GM12874 (cell line): ENCODE measurements at regions not wholly inside any gene's neighbourhood (a gene's known extent, or its start where the extent isn't known, plus 50 kb on each side); places are given as distances from the start of the nearest gene placed in this dataset.

Experiments used
- TF ChIP-seq, protein P1 (sequence below): IDR thresholded peaks from 2 replicates; pipeline ENCODE4 v1.5.1; 2011; ENCODE audit warnings: low read depth, mild to moderate bottlenecking, control low read depth, low read length, moderate library complexity; ENCODE audit not compliant: insufficient read depth

DNA sequence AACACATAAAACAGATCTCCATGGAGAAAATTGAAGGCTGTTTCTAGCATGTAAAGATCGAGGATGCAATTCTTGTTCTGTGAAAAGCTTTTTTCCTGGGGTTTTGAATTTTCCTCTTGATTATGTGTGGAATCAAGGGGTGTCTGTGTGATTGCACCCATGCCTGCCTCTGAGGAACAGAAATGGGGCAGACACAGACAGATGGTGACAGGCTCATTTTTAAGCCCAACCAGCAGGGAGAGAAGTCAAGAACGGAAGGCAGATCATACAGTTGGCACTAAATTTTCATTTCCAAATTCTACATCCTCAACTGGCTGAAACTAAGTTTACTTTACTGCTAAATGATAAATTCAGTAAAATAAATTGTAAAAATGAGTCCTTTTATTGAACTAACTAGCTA is 1037.7 kb upstream of the KLHL29 start:
- TF ChIP-seq, protein P1, sequence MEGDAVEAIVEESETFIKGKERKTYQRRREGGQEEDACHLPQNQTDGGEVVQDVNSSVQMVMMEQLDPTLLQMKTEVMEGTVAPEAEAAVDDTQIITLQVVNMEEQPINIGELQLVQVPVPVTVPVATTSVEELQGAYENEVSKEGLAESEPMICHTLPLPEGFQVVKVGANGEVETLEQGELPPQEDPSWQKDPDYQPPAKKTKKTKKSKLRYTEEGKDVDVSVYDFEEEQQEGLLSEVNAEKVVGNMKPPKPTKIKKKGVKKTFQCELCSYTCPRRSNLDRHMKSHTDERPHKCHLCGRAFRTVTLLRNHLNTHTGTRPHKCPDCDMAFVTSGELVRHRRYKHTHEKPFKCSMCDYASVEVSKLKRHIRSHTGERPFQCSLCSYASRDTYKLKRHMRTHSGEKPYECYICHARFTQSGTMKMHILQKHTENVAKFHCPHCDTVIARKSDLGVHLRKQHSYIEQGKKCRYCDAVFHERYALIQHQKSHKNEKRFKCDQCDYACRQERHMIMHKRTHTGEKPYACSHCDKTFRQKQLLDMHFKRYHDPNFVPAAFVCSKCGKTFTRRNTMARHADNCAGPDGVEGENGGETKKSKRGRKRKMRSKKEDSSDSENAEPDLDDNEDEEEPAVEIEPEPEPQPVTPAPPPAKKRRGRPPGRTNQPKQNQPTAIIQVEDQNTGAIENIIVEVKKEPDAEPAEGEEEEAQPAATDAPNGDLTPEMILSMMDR = no peak

DNA sequence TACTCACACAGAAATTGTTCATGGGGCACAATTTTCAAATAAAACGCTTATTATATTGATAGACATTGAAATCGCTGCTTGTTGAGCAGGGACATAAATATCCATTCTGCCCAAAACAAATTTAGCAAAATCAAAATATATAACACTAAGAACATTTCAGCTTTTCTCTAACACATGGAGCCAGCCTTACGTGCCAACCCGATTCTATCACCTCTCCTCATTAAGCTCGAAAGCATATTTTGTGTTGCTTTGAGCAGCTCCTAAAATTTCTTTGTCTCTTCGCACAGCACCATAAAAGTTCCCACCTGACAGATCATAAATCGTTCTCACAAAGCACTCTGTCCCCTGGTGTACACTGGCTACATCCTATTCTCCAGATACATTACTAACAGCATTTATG is 1034.4 kb upstream of the KLHL29 start:
- TF ChIP-seq, protein P1 = no peak

DNA sequence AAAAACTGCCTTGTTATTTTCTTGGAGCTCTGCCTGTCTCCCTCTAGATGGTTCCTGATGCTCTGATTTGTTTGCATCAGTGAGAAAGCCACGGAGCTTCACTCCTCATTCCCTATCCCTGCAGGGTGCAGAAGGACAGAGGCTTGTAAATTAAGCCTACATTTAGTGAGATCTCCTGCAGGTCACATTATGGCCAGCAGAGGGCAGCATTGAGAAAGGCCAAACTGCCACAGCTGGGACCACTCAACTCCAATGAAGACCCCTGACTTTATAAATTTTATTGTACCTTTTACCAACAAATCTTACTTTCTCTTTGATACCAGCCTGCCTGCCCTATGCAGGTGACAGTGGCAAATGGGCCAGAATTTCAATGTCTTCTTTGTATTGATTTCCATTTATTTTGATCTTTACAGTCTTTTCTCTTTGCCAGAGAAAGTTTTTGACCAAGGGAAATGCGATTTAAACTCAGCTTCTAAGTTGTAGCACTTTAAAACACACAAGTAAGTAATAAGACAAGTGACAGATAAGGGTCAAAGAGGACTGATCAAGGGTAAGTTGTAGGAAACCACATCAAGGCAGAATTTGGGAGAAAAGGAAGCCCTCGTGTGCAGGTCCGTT is 1029.1 kb upstream of the KLHL29 start:
- TF ChIP-seq, protein P1 = peak; percentile 80

DNA sequence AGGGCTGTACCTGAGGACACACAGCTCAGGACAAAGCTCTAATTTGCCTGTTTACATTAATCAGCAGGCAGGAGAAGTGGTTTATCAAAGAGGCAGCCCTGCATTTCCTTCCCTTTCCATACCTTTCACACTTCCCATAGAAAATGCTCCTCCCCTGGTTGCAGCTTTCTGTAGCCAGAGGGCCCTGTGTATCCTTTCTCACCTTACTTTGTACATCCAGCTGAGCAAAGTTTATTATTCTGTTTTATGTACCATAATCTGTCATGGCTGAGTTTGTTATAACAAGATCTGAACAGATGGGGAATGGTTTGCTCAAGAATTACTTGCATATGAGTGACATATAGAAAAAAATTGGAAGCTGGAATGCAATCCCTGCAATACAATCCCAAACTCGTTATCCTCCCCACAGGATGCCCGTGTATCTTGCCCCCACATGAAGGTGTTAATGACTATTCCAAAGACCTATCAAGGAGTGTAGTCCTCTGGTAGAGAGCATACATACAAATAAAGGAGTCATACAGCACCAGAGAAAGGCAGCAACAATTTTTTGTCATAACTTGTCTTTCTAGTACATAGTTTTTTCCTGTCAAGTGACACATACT is 1025.8 kb upstream of the KLHL29 start:
- TF ChIP-seq, protein P1 = no peak

DNA sequence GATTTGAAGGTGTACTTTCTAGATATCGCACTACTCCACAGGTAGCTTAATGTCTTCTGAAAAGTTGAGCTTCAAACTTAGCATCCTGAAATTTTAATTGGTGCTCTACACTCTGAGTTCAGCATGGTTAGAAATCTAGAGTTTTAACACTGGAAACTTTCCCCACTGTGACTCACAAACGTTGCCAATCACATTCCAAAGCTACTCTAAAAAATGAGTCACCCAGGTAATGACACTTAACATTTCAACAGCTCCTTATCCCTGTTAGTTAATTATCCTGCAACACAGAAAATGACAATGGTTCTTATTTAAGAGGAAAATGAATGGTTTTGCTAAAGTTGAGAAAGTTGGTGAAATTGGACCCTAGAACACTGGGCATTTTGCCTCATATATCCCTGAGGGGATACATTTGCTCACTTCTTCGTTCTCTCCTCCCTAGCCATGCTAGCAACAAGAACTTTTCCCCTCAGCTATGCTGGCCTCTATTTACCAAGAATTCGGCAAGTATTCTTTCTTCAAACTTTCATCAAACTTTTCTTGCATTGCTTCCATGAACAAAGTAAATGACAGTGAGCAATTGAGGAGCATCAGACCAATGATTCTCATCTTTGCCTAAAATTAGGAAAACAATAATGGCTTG is 1024.1 kb upstream of the KLHL29 start:
- TF ChIP-seq, protein P1 = no peak

DNA sequence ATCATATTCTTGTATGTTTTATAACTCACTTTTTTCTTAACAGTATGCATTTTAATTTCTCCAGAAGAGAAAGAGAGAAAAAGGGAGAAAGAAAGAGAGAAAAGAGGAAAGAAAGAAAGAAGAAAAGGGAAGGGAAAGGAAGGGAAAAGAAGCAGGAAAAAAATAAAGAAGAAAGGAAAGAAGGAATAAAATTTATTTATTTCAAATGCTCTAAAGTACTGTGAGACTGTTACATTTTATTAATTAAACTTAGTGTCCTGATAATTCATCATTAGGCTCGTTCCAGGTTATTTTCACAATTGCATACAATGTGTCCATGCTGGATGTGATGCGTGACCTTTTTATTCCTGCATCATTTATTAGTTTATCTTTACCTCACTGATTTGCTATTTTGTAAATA is 1023.4 kb upstream of the KLHL29 start:
- TF ChIP-seq, protein P1 = no peak

DNA sequence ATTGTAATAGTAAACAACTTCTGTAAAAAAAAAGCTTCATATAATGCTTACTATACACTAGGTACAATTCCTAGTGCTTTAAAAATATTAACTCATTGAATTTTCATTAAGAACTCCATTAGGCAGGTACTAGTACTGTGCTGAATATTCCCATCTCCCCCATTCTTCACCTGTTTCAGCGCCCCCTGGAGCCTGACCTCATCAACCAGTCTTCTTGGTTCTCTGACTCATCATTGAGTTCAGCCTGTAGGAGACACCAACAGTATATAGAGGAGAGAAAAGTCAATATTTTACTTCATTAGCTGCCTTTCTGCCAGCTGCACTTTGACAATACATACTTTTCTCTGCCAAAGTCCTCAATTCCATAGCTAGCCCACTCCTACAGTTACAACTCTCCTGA is 1009.9 kb upstream of the KLHL29 start:
- TF ChIP-seq, protein P1 = 0 out of 2 replicates have a peak, but pooled peaks have one; percentile 3
